T-helper 2 cell treated with Interferon-gamma antibody and Interleukin-4, amounts not matched to agents 100 ng/mL and 5 ng/mL, for 36 hours (primary cell): ENCODE measurements at regions not wholly inside any gene's neighbourhood (a gene's known extent, or its start where the extent isn't known, plus 50 kb on each side); places are given as distances from the start of the nearest gene placed in this dataset.

ENCODE experiments used
- intact Hi-C: fragments of 100-400 bp; cut with micrococcal nuclease; formaldehyde crosslinking; loops from one replicate; pipeline ENCODE4 v1.15.1; 2023

DNA sequence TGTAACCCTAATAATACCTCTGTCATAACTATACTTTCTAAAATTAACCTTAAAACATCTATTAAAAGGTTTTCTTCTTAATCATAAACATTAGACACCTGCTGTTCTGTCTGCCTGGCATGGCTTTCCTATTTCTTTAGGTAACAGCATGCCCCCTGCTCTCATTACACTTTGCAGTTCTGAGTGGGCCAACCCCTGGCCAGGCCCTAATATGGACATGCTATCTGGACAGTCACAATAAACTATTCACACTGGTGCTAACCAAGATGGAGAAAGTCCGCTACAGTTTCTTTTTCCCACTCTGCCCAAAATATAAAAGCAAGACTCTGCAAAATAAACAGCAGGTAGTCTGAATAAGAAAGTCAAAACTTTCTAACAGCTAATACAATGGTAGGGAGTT, 84.0 kb downstream of the ELAPOR2 start:
- intact Hi-C loops = no loop called here

DNA sequence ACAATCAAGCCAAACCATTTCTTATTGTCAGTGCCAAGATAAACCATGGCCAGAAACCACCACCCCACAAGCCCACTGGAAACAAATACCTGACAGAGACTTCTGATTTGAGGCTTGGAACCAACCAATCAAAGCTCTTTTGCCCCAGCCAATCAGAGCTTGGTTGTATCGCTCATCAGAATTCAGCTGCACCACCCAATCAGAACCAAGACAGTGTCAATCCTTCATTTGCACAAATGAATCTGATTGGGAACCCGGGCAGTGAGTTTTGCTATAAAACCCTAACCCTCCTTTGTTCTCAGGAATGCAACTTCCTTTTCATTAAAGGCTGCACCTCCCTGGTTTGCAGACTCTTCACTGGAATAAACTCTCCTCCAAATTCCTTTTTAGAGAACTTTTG, 87.4 kb downstream of the ELAPOR2 start:
- intact Hi-C loops = no loop called here

DNA sequence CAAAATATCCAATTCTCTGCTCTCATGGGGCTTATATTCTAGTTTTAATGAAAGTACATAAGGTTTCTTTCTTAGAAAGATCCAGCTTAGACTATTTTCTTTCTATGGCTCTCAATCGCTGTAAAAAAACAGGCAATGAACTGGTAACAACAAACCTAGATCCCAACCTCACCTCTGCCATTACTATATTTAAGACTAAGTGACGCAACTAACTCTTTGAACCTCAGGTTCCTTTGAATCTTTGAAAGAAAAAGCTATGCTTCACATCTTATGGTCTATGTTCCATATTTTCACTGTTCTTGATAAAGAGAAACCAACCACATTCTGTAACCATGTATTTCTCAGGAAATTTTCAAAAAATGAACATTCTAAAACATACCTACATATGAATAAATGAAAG, 88.5 kb downstream of the ELAPOR2 start:
- intact Hi-C loops = no loop called here

DNA sequence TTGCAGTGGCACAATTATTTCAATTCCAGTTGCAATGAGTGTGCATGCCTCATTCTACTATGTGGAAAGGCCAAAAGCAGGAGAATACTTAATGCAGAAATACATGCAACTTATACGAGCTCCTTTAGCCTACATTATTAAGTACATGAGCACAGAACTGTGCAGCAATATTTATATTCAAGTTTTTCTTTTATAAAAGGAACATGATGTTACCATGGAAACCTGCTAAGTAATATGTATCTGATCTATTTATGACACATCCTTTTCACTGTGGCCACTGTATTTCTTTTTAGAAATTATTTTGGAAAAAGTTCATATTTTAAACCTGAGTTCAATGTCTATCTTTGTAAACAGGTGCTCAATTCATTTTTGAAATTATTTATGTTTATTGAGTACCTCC, 88.9 kb downstream of the ELAPOR2 start:
- intact Hi-C loops = no loop called here

DNA sequence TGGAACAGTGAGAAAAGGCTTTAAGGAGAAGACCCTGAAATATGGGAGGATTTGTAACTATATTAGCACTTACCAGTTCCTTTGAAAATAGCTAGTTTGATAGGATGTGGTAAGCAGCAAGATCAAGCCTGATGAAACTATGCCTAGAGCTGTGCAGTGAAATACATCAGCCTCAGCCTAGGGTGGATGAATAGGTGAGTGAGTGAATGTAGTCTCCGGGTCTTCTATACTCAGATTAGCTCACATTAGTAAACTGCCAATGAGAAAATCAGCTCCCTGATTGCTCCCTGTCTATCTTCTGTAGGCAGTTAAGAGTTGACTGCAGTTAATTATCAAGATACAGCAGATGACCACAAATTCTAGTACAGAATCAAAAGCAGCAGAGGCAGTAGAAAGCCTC, 89.6 kb downstream of the ELAPOR2 start:
- intact Hi-C loops = no loop called here

GRCh38 chr7:86968618-86969017, 90.8 kb downstream of the ELAPOR2 start:
- intact Hi-C loops = no loop called here

GRCh38 chr7:86966916-86967315, 92.5 kb downstream of the ELAPOR2 start:
- intact Hi-C loops = no loop called here

DNA sequence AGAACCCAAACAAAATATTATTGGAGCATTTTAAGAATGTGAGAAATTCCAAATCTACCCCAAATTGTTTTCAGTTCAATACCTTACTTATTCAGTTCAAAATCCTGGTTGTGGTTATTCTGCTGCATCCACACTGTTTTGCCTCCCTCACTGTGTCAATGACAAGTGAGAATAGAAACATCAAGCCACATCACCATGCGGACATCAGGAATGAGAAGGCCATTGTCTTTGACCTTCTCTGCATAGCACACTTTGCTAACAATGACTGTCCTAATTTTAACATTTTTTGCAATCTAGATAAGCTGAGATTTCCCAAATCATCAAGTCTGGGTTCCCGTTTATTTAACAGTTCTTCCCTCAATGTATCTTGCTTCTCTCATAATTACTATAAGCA, 93.7 kb downstream of the ELAPOR2 start:
- intact Hi-C loops = no loop called here

DNA sequence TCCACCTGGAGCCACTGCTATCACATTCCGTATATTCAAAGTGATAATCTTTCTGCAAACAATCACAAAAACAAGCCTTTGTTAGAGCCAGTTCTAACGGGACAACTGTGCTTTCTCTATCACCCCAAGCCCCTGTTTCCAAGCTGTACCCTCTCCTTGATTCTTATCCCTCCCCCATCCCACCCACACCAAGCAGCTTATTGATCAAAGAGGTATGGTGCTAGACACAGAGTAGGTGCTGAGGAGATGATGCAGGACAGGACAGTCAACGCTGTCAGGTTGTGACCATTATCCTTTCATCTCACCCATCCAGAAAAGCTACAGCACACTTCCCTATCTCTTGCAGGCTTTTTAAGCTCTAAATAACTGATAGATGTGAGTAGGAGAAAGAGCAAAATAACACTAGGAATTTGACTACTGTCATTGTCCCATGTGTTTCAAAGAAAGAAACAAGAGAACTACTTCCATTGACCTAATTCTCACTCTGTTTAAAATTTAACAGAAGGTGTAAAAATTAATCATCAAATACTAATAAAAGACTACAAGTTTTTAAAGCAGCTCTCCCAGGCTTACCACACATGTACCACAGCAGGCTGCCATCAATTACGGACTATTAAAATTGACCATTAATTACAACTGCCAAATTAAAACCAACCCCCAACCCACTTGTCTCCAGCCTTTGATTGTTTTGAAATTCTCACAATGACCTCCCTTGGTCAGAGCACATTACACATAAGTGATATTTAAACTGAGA, 94.3 kb downstream of the ELAPOR2 start:
- intact Hi-C loops = no loop called here

DNA sequence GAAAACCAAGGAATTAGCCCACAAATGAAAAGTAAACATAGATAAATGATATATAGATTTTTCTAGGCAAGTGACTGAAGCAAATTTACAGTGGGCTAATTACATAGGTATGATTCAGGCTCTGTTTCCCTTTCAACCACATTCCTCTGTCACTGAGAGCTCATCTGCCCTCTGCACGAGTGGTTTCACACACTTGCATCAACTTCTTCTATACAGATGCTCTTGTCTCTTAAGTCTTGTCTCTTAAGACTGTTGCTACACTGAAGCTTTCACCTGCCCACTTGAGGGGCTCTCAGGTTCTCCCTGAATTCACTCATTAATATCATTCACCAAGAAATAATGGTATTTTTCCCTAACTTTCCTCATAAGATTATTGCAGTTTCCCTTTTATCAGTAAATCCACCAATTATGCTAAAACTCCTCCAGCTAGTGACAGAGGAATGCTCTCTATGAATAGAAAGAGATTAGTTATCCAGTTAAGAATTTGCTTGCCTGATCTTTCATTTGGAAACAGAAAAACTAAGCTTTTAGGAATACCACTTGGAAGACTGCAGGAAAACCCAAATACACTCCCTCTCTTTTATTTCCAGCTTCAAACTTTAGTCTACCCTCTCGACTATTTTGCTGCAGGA, 95.7 kb downstream of the ELAPOR2 start:
- intact Hi-C loops = no loop called here

GRCh38 chr7:86962623-86963022, 96.8 kb downstream of the ELAPOR2 start:
- intact Hi-C loops = no loop called here

GRCh38 chr7:86961686-86962085, 97.8 kb downstream of the ELAPOR2 start:
- intact Hi-C loops = no loop called here

DNA sequence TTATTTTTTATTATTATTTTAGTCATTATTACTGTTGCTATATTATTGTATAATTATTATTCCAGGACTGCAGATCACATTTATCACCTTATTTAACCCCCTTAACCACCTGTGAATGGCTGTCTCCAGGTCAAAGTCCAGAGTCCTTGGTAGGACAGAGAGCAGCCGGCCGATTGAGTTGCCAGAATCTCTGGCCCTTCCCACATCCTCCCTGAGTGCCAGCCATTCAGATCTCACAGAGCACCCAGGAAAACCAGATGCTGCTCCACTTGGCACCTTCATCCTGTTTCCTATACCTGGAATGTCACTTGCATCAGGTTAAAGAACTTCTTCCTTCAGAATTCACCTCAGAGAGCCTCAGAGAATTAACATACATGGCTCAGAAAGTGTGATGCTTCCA, 101.1 kb downstream of the ELAPOR2 start:
- intact Hi-C loops = no loop called here

- intact Hi-C loops = no loop called here
These were observed 102.9 kb downstream of the ELAPOR2 start for GRCh38 chr7:86956567-86956966.

- intact Hi-C loops = no loop called here
These were observed 103.5 kb downstream of the ELAPOR2 start for GRCh38 chr7:86955895-86956503.

GRCh38 chr7:86954971-86955370, 104.5 kb downstream of the ELAPOR2 start:
- intact Hi-C loops = no loop called here

- intact Hi-C loops = no loop called here
These were observed 105.7 kb downstream of the ELAPOR2 start for GRCh38 chr7:86953653-86954336.

GRCh38 chr7:86953219-86953618, 106.2 kb downstream of the ELAPOR2 start:
- intact Hi-C loops = no loop called here

DNA sequence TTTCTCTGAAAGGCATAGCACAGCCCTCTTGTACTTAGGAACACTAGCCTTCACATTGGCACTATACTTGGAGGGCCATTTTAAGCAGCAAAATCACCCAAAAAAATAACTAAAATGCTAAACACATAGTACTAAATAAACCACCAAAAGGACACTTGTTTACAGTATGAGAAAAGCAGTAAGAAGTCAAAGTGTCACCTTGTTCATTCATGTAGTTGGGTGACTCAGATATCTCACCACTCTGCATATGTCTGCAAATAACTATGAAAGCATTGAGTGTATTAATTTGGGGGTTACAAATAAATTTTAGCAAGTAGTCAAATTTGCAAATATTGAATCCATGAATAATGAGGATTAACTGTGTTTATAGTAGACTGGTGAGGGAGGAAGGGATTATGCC, 107.6 kb downstream of the ELAPOR2 start:
- intact Hi-C loops = no loop called here

DNA sequence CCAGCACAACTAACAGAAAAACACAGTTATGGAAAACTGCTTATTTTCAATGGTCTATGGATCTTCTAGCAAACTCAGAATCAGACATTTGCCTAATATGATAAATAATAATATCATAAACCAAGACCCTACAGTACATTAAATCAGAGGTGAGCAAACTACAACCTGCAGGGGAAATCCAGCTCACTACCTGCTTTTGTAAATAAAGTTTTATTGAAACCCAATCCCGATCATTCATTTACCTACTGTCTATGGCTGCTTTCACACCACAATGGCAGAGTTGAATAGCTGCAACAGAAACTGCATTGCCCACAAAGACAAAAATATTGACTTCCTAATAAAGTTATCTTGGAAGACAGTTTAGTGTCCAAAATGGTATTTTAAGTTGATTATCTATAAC, 108.5 kb downstream of the ELAPOR2 start:
- intact Hi-C loops = no loop called here

- intact Hi-C loops = no loop called here
These were observed 109.1 kb downstream of the ELAPOR2 start for GRCh38 chr7:86950360-86950759.

DNA sequence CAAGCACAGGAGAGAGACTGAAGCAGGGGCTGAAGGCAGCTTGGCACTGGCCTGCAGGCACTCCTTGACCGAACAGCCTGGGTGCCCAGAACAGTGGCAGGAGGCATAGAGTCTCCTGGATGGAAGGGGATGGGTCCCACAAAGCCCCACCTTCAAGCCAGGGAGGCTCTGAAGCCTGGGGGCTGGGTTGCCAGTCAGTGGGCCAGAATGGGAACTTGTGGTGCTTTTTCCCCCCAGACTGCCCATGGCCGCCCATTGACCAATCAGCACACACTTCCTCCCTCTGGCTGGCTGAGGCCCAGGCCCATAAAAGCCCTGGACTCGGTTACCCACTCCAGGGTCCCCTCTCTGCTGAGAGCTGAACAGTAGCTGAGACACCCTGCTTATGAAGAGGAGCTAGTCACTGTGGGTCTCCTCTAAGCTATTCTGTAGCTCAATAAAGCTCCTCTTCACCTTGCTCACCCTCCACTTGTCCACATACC, 109.6 kb downstream of the ELAPOR2 start:
- intact Hi-C loops = no loop called here
